SK-N-SH (cell line): ENCODE measurements at regions not wholly inside any gene's neighbourhood (a gene's known extent, or its start where the extent isn't known, plus 50 kb on each side); places are given as distances from the start of the nearest gene placed in this dataset.

Experiments used
- CTCF ChIA-PET: fragments of 300-600, 350-600 bp; formaldehyde crosslinking; extraction: SDS; loops from one replicate; lab custom pipeline; 2021; lab: Yijun Ruan, JAX
- POLR2A ChIA-PET: fragments of 350-600 bp; sonication (Branson Sonifier 250); formaldehyde crosslinking; extraction: SDS; loops from one replicate; lab custom pipeline; 2020; ENCODE audit warnings: antibody characterized with exemption, inconsistent platforms; lab: Yijun Ruan, JAX
- DNase-seq: peaks from one replicate; pipeline ENCODE4 v3.0.0; 2012
- H2AFZ ChIP-seq: fragments of 200-600 bp; sonication (generic); 2 replicates; pipeline ENCODE4 v1.8.1; 2016; ENCODE audit warnings: antibody characterized with exemption, mild to moderate bottlenecking, low read depth
- H3F3A ChIP-seq: fragments of 200-600 bp; sonication (generic); replicated peaks from 2 replicates; pipeline ENCODE3; 2016; ENCODE audit warnings: antibody characterized with exemption, mild to moderate bottlenecking; ENCODE audit not compliant: insufficient read depth
- H3K27ac ChIP-seq, 2 experiments: fragments of 200-500 bp in 1 of 2; fragments of 200-600 bp in 1 of 2; sonication (Bioruptor generic) in 1 of 2; sonication (generic), shearing (Covaris generic) in 1 of 2; 2 replicates each; pipeline versions ENCODE4 v1.5.1 to v1.6.1; 2014 to 2016; ENCODE audit warnings: low read depth in 2 of 2, inconsistent platforms in 1 of 2, low read length in 1 of 2, mild to moderate bottlenecking in 1 of 2, mixed read lengths in 1 of 2
- H3K27me3 ChIP-seq: fragments of 200-600 bp; sonication (generic), shearing (Covaris generic); 2 replicates; pipeline ENCODE4 v1.6.1; 2016; ENCODE audit warnings: mixed run types; ENCODE audit not compliant: insufficient read depth
- H3K36me3 ChIP-seq, 2 experiments: fragments of 200-500 bp in 1 of 2; fragments of 200-600 bp in 1 of 2; sonication (Bioruptor generic) in 1 of 2; sonication (generic) in 1 of 2; replicated peaks in 1 of 2; 2 replicates each; pipeline versions ENCODE3 to v1.5.1; 2014 to 2016; ENCODE audit warnings: low read length in 1 of 2, mild to moderate bottlenecking in 1 of 2; ENCODE audit not compliant: insufficient read depth in 2 of 2, control insufficient read depth in 1 of 2
- H3K4me1 ChIP-seq, 2 experiments: fragments of 200-500 bp in 1 of 2; fragments of 200-600 bp in 1 of 2; sonication (Bioruptor generic) in 1 of 2; sonication (generic), shearing (Covaris generic) in 1 of 2; 2 replicates each; pipeline versions ENCODE4 v1.5.1 to v1.6.1; 2014 to 2016; ENCODE audit warnings: low read depth in 1 of 2, low read length in 1 of 2, mixed run types in 1 of 2; ENCODE audit not compliant: insufficient read depth in 2 of 2, control insufficient read depth in 1 of 2
- H3K4me2 ChIP-seq: fragments of 200-600 bp; sonication (generic), shearing (Covaris generic); 2 replicates; pipeline ENCODE4 v1.6.1; 2017; ENCODE audit warnings: mixed run types
- H3K4me3 ChIP-seq, 2 experiments: fragments of 200-500 bp in 1 of 2; fragments of 200-600 bp in 1 of 2; sonication (Bioruptor generic) in 1 of 2; sonication (generic), shearing (Covaris generic) in 1 of 2; 2 replicates each; pipeline versions ENCODE4 v1.5.1 to v1.8.1; 2014 to 2016; ENCODE audit warnings: low read depth in 2 of 2, inconsistent platforms in 1 of 2, low read length in 1 of 2, mild to moderate bottlenecking in 1 of 2, mixed read lengths in 1 of 2, moderate library complexity in 1 of 2
- H3K79me2 ChIP-seq: fragments of 200-600 bp; sonication (generic); 2 replicates; pipeline ENCODE4 v1.8.1; 2017; ENCODE audit warnings: mild to moderate bottlenecking; ENCODE audit not compliant: insufficient read depth
- H3K9ac ChIP-seq: fragments of 200-600 bp; sonication (generic); 2 replicates; pipeline ENCODE4 v1.6.1; 2017; ENCODE audit warnings: mixed run types
- H3K9me2 ChIP-seq: fragments of 200-600 bp; sonication (generic); 2 replicates; pipeline ENCODE4 v1.6.1; 2017; ENCODE audit warnings: mixed run types
- H3K9me3 ChIP-seq: fragments of 200-600 bp; sonication (generic); 2 replicates; pipeline ENCODE4 v1.6.1; 2017; ENCODE audit warnings: mixed run types, mild to moderate bottlenecking, moderate library complexity
- H4K20me1 ChIP-seq: fragments of 200-600 bp; sonication (generic); 2 replicates; pipeline ENCODE4 v1.6.1; 2017; ENCODE audit warnings: mild to moderate bottlenecking, mixed run types; ENCODE audit not compliant: insufficient read depth
- FOSL2 ChIP-seq: IDR thresholded peaks from 2 replicates; pipeline ENCODE4 v1.4.0; 2012; ENCODE audit warnings: low read depth, mild to moderate bottlenecking, moderate library complexity, borderline replicate concordance
- PBX3 ChIP-seq: IDR thresholded peaks from 2 replicates; pipeline ENCODE4; 2012
- POLR2AphosphoS5 ChIP-seq: IDR thresholded peaks from 2 replicates; pipeline ENCODE4 v1.6.1; 2012; ENCODE audit warnings: low read depth, low read length
- RAD21 ChIP-seq: IDR thresholded peaks from 2 replicates; pipeline ENCODE4 v1.6.1; 2012; ENCODE audit warnings: mild to moderate bottlenecking, low read length
- REST ChIP-seq: IDR thresholded peaks from 2 replicates; pipeline ENCODE4 v1.6.1; 2012; ENCODE audit warnings: mild to moderate bottlenecking, low read depth, low read length, moderate library complexity
- TCF12 ChIP-seq: IDR thresholded peaks from 2 replicates; pipeline ENCODE4 v1.4.0; 2012
- ZBTB33 ChIP-seq: IDR thresholded peaks from 2 replicates; pipeline ENCODE4 v1.4.0; 2012; ENCODE audit warnings: low read depth, borderline replicate concordance
- WGBS: methylation state at CpG from one replicate; pipeline ENCODE4 v1.1.6; 2017; ENCODE audit warnings: low lambda C conversion rate; 5-methylcytosine and 5-hydroxymethylcytosine counted together

GRCh38 chr22:48171271-48171691, 1408.8 kb downstream of the TBC1D22A start:
- Histone ChIP-seq H4K20me1 (no peaks in the 10 kb centered on the region), H2AFZ (no peak overlapping the region), H3K79me2 (no peaks in the 10 kb centered on the region), H3K9ac (no peak overlapping the region), H3K36me3 (no peaks in the 10 kb centered on the region), H3K27me3 (no peaks in the 10 kb centered on the region), H3K27ac (no peak overlapping the region), H3K9me3 (no peaks in the 10 kb centered on the region), H3K9me2 (no peaks in the 10 kb centered on the region), H3K4me2 (no peak overlapping the region), H3K4me1 (no peaks in the 10 kb centered on the region), H3F3A (no peaks in the 10 kb centered on the region), H3K4me3 (no peak overlapping the region)
- 11% methylated on average over 5 of the region's 7 CpGs for WGBS
- CTCF ChIA-PET, result no interaction called here
- POLR2A ChIA-PET, result no interaction called here
- no peak for DNase-seq
- TF ChIP-seq TCF12 (no peak), RAD21 (no peak), ZBTB33 (no peak), PBX3 (no peak), FOSL2 (no peak)

- Histone ChIP-seq H3K27ac (no peak overlapping the region), H3K4me1 (no peaks in the 10 kb centered on the region), H3K27me3 (no peaks in the 10 kb centered on the region), H3K4me3 (no peak overlapping the region), H3K36me3 (no peaks in the 10 kb centered on the region), H3F3A (no peaks in the 10 kb centered on the region), H3K4me2 (no peak overlapping the region), H3K79me2 (no peaks in the 10 kb centered on the region), H3K9me3 (no peaks in the 10 kb centered on the region), H3K9ac (no peak overlapping the region), H4K20me1 (no peaks in the 10 kb centered on the region), H3K9me2 (no peaks in the 10 kb centered on the region), H2AFZ (no peak overlapping the region)
- no peak for TF ChIP-seq POLR2AphosphoS5
- TF ChIP-seq REST, result no peak
- WGBS, result 8% methylated on average over 4 of the region's 4 CpGs
- CTCF ChIA-PET, result no interaction called here
- POLR2A ChIA-PET, result no interaction called here
- DNase-seq, result no peak
Observed at GRCh38 chr22:48169227-48169626, 1406.8 kb downstream of the TBC1D22A start.
